NCI-H2029 treated with DMSO at 0.1 percent for 48 hours (cell line): ENCODE measurements at regions not wholly inside any gene's neighbourhood (a gene's known extent, or its start where the extent isn't known, plus 50 kb on each side); places are given as distances from the start of the nearest gene placed in this dataset.

Experiments used
- DNase-seq: peaks from one replicate; lab custom pipeline; 2025; lab: John Stamatoyannopoulos, UW

DNA sequence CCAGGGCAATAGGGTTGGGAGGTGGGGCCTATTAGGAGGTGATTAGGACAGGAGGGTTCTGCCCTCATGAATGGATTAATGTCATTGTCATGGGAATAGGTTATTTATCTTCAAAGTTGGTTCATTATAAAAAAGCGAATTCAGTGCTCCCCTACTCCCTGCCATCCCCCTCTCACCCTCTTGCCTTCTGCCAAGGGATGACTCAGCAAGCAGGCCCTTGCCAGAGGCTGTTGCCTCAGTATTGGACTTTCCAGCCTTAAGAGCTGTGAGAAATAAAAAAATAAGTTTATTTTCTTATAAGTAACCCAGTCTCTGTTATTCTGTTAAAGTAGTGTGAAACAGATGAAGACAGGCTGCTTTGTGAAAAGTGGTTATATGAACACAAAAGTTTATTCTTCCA, 381.1 kb upstream of the ZFP64 start:
- no peak for DNase-seq

DNA sequence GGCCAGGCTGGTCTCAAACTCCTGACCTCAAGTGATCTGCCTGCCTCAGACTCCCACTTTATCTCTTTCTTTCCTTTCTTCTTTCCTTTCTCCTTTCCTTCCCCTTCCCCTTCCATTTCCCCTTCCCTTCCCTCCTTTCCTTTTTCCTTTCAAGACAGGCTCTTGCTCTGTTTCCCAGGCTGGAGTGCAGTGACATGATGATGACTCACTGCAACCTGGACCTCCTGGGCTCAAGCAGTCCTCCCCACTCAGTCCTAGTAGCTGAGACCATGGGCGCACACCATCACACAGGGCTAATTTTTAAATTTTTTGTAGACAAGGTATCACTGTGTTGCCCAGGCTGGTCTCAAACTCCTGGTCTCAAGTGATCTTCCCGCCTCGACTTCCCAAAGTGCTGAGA, 377.6 kb upstream of the ZFP64 start:
- no peak for DNase-seq

- no peak for DNase-seq
Measured at GRCh38 chr20:52565614-52566013, 374.0 kb upstream of the ZFP64 start.

DNA sequence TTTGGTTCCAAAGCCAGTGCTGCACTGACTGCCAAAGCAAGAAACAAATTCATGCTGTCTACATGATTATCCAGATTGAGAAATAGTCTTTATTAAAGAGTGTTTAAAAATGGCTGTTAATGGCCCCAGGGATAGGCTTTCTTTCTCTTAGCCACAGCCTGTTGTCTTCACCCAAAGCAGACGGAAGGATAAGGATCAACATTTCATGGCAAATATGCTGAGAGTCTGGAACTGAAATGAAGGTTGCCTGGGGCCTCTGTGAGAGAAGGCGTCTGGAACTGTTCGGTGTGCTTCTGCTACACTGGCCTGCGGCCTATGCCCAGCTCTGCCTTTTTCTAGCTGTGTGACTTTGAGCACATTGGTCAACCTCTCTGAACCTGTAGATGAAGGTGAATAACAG, 373.0 kb upstream of the ZFP64 start:
- DNase-seq: no peak

DNA sequence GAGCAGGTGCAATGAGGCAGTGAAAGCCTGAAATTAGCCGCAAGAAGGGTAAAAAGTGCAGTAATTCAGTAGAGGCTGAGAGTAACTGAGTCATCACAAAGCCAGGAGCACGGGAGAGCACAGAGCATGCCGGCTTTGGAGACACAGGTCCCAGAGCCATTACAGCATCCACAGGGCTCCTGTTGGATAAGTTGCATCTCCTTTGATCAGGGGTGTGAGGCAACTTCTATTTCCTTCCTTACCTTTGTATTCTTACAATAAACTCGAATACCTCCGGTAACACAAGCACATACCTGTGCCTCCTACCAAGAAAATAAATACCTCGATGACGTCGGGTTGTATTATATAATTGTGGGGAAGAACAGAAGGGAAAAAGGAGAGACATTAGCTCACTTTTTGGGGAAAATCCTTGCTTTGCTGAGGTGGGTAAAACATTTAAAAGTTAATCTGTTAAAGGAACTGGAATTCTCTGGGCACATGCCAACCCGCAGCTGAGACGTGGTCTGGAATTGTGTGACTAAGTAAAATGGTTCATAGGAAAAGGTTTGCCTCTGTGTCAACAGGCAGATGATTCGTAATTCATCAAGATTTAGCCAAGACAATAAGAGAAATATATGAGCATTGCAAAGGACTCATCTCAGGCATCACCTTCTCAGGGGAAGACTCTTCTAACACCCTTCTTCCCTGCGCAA, 360.7 kb upstream of the ZFP64 start:
- no peak for DNase-seq

DNA sequence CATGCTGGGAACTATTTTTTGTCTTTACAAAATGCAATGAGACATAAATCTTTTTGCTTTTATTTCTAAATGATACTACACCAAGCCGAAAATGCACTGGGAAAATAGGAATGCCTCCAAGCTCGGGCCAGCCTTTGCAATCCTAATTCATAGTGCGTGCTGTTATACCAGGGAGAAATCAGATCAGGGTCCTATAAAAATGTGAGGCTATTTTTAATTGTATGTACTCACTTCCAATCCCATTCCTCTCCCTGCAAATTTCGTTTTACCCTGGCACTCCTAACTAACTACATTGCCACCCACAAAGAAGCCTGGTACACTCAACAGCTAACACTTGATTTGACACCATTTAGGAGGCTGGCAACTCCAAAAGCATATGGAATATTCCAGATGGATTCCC, 350.6 kb upstream of the ZFP64 start:
- no peak for DNase-seq

GRCh38 chr20:52540509-52540908, 348.9 kb upstream of the ZFP64 start:
- no peak for DNase-seq

- no peak for DNase-seq
Measured at GRCh38 chr20:52539891-52540290, 348.3 kb upstream of the ZFP64 start.

DNA sequence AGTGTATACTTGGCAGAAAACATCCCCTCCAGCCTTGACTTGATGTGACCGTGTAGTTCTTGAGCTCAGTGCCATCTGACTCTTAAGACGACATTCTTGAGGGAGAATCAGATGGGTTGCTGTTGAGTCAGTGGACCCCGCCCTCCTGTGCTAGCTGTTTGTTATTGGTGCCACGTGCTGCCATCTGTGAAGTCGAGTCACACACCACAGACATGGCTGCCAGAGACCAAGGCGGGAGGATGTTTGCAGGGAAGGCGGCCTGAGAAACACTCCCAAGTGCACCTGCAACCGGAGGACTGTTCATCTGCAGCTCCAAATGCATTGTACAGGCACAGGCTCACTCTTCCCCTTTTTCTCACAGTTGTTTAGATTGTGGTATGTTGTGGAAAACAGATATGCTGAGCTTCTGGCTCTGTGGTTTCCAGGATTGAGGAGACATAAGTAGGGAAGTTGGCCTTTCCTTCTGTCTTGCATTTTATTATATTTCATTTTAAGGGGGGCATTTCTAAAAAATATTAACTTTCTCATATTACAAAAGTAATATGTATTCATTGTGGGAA, 345.3 kb upstream of the ZFP64 start:
- no peak for DNase-seq

DNA sequence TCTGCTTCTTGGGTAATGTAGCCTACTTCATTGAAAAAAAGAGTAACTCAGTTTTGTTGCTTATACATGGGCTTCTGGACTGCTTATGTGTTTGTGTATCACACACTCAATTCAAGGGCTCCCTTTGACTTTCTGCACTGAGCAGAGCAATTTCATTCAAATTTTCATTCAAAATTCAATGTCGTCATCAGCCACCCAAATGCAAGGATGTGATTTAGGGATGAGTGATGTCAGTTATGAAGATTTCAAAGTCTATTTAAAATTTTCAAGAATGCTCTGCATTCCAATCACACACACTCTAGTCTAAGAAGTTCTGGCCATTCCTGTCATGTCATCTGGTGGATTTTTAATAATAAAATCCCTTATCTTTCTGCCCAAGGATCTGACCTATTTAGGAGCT, 344.5 kb upstream of the ZFP64 start:
- DNase-seq: no peak

DNA sequence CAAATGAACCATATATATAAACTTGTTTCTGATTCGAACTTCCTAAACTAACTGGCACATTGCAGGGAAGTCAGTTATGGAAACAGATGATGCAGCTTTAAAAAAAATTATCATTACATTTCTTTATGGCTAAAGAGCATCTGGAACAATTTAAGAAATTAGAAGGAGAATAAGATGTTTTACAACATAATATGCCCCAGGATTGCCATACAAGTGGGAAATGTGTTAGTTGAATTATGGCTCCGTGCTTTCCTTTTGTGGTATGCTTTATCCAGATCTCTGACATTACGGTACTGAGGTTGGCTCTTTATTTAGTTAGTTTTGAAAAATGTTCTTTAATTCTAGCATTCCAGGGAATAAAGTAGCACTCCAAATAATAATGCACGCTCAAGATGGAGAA, 343.0 kb upstream of the ZFP64 start:
- no peak for DNase-seq

DNA sequence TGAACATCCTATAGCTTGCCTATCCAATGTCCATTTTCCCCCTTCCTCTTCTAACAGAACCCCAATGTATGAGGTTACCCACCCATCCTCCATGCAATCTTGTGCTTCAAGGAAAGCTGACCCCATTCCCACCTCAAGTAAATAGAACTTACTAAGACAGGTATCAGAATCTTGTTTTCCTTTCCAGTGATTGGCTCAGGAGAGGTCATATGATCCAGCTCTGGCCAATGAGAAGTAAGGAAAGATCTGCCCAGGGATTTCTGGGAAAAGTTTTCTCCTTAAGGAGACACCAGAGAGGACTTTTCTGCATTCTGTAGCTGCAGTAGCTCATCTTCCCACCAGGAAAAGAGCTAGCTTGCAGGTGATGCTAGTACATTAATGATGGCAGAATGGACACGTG, 341.8 kb upstream of the ZFP64 start:
- no peak for DNase-seq

- DNase-seq: no peak
Measured at GRCh38 chr20:52532674-52533073, 341.1 kb upstream of the ZFP64 start.

DNA sequence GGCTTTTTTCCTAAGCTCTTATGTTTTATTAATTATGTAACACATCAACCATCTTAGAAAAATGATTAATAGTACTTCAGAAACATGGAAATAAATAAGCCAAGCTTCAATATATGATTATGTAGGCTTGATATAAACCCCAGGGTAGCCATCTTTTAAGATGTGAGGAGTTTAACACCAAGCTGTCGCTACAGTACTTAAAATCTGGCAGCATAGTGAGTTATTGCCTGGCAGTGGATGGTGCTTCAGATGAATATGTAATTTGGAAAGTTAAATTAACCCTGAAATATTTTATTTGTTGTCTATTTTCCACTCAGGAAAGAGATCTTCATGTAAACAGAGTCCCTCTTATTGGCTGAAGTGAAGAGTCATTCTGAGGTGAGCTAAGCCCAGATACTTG, 339.0 kb upstream of the ZFP64 start:
- DNase-seq: no peak

DNA sequence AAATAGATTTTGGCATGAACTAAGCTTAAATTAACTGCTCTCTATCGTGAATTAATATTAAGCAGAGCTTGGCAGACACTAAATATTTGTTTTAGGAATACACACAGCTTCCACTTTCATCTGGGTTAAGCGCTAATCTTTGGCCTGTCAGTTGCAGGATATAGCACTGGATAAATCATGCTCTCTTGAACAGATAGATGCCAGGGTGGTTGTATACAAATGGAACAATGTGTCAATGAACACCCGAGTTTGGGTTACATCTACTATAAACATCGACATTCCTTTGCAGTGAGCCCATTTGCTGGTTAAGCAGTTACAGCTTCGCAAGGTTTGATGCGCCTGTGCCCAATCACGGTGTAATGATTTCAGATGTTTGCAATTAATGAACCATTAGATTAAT, 338.2 kb upstream of the ZFP64 start:
- DNase-seq: no peak

GRCh38 chr20:52524861-52525260, 333.3 kb upstream of the ZFP64 start:
- DNase-seq: no peak

GRCh38 chr20:52518735-52519134, 327.2 kb upstream of the ZFP64 start:
- no peak for DNase-seq

DNA sequence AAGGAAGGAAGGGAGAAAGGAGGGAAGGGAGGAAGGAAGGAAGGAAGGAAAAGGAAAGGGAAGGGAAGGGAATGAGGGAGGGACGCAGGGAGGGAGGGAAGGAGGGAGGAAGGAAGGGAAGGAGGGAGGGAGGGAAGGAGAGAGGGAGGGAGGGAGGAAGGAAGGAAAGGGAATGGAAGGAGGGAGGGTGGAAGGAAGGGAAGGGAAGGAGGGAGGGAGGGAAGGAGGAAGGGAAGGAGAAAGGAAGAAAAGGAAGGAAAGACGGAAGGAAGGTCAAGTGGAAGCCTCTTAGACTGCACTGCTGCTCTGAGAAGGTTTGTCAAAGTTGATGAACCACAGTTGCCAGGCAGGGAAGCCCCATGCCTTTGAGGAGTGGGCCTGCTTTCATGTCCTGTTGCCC, 324.3 kb upstream of the ZFP64 start:
- DNase-seq: no peak

DNA sequence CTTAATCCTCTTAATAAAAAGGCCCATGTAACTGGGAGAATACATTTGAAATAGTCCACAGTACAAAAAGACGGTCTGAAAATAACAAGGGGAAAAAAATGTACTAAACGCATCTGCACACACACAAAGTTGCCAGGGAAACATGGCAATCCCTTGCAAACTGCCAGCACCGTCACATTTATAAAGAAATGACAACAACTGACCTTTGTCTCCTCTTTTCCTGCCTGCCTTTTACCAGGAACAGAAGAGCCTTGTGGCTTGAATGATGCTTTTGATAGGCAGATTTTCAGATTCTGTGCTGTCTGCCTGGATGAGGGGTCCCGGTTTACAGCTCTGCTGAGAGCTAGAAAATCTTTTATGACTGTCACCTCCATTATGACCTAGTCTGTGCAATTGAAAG, 308.6 kb upstream of the ZFP64 start:
- no peak for DNase-seq

DNA sequence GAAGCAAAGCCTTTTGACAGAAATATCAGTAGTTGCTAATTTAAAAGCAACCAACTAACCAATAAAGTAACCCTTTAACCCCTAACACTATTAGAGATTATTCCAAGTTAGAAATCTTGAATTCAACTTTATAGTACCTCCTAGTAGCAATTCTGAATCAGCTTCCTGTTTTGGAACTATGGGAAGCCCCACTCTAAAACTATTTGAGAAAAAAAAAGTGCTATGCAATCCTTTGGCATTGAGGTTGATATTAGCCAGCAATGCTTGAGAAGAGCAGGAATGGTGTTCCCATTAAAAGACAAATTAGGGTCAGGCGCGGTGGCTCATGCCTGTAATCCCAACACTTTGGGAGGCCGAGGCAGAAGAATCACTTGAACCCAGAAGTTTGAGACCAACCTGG, 306.2 kb upstream of the ZFP64 start:
- DNase-seq: no peak

- no peak for DNase-seq
Measured at GRCh38 chr20:52496191-52496590, 304.6 kb upstream of the ZFP64 start.

DNA sequence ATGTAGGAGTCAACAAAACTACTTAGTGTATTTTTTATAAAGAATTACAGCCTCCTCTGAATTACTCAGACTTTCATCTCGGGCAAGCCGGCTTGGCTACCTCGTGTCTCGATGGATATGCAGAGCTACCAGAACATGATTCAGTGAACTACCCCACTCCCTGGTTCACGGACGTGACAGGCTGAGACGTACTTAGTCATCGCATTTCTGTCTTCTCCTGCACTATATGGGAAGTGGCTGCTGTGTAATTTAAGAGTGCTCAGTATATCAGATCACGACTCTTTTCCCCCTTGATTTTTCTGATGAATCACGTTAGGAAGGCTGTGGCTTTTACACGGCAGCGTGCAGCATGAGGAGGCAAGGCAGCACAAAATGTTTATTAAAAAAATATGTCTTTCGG, 302.7 kb upstream of the ZFP64 start:
- DNase-seq: no peak

DNA sequence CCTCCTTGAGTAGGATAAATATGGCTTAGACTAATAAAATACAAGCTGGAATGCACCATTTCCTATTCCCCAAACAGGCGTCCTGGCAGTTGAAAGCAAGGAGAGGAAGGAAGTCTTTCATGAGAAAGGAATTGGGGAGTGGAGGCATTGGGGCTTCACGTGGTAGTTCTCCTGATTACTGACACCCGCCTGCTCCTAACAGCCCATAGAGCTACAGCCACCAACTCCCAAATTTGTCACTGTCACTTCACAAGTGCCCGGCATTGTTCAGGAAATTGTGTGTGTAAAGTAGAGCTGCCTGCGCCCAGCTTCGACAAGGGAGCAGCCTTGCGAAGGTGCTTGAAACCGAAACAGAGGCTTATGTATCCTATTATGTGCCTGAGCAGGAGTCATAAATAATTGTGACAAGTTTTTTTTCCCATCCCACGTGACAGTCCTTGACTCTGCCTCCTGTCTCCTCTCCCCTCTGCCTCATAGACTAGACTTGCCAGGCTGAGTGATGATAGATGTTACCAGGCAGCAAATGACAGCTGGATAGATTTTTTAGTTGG, 301.7 kb upstream of the ZFP64 start:
- peak; percentile 89 for DNase-seq
